HCT116 (cell line): ENCODE measurements at regions not wholly inside any gene's neighbourhood (a gene's known extent, or its start where the extent isn't known, plus 50 kb on each side); places are given as distances from the start of the nearest gene placed in this dataset.

ENCODE experiments used
- ATAC-seq: fragments of 200-7000 bp; cut with Tn5 transposase; 2 replicates; pipeline ENCODE4 v1.9.1; 2020; ENCODE audit warnings: mild to moderate bottlenecking, moderate library complexity
- BruUV-seq: library from RNA; stranded (reverse); fragments of 400-500 nt; replicated peaks from 2 replicates; lab custom pipeline; 2021; lab: Mats Ljungman, UMichigan
- CTCF ChIA-PET: fragments of 300-600 bp; sonication (Branson Sonifier 250); formaldehyde crosslinking; loops from one replicate; lab custom pipeline; 2021; ENCODE audit warnings: antibody characterized with exemption; lab: Charles Lee
- POLR2A ChIA-PET: fragments of 300-600, 350-600 bp; sonication (Branson Sonifier 250); formaldehyde crosslinking; loops from one replicate; lab custom pipeline; 2021; ENCODE audit warnings: antibody characterized with exemption; lab: Charles Lee
- RAD21 ChIA-PET, 2 experiments: fragments of 300-600 bp; sonication (Branson Sonifier 250); formaldehyde crosslinking; loops; one replicate each; lab custom pipeline; 2023; ENCODE audit warnings: low total read pairs in 2 of 2; ENCODE audit not compliant: uncharacterized antibody in 2 of 2, unreplicated experiment in 2 of 2, low non-redundant PET in 1 of 2; lab: Charles Lee
- DNase-seq: peaks from one replicate; pipeline ENCODE4 v3.0.0-alpha.2; 2010; ENCODE audit warnings: low read depth, low spot score
- H2AFZ ChIP-seq: fragments of 200-600 bp; shearing (Covaris generic), sonication (generic); 2 replicates; pipeline ENCODE4 v1.6.1; 2017; ENCODE audit warnings: low read depth, mixed run types, mixed read lengths, antibody characterized with exemption, low read length; ENCODE audit not compliant: poor library complexity, severe bottlenecking
- H3K27ac ChIP-seq: 2 replicates; pipeline ENCODE4 v1.5.1; 2012; ENCODE audit warnings: low read depth, low read length
- H3K27me3 ChIP-seq: fragments of 200-600 bp; sonication (generic); 2 replicates; pipeline ENCODE4 v1.6.1; 2016; ENCODE audit warnings: mixed run types, low read length, mixed read lengths; ENCODE audit not compliant: insufficient read depth
- H3K36me3 ChIP-seq, 2 experiments: fragments of 200-500 bp in 1 of 2; fragments of 200-600 bp in 1 of 2; sonication (Bioruptor generic) in 1 of 2; sonication (generic) in 1 of 2; 2 replicates each; pipeline versions ENCODE4 v1.5.1 to v1.6.1; 2014 to 2016; ENCODE audit warnings: low read length in 2 of 2, inconsistent platforms in 1 of 2, mixed read lengths in 1 of 2, mixed run types in 1 of 2; ENCODE audit not compliant: insufficient read depth in 2 of 2, control insufficient read depth in 1 of 2
- H3K4me1 ChIP-seq, 2 experiments: fragments of 200-600 bp in 1 of 2; sonication (generic) in 1 of 2; 2 replicates each; pipeline versions ENCODE4 v1.5.1 to v1.6.1; 2012 to 2017; ENCODE audit warnings: low read length in 2 of 2, inconsistent platforms in 1 of 2, mild to moderate bottlenecking in 1 of 2, mixed read lengths in 1 of 2, mixed run types in 1 of 2, moderate library complexity in 1 of 2; ENCODE audit not compliant: insufficient read depth in 2 of 2, control insufficient read depth in 1 of 2
- H3K4me2 ChIP-seq: fragments of 200-600 bp; sonication (generic); 2 replicates; pipeline ENCODE4 v1.6.1; 2017; ENCODE audit warnings: mixed run types, low read length, mixed read lengths
- H3K4me3 ChIP-seq, 2 experiments: fragments of 200-600 bp in 1 of 2; sonication (generic) in 1 of 2; replicated peaks in 1 of 2; 2 replicates each; pipeline ENCODE4 v1.5.1; 2011 to 2016; ENCODE audit warnings: low read length in 2 of 2, control low read depth in 1 of 2, low read depth in 1 of 2, mild to moderate bottlenecking in 1 of 2, mixed read lengths in 1 of 2, mixed run types in 1 of 2
- H3K79me2 ChIP-seq: fragments of 200-600 bp; sonication (generic); 2 replicates; pipeline ENCODE4 v1.6.1; 2017; ENCODE audit warnings: mild to moderate bottlenecking, mixed run types, low read length, moderate library complexity, mixed read lengths; ENCODE audit not compliant: insufficient read depth
- H3K9ac ChIP-seq: fragments of 200-600 bp; sonication (generic); 2 replicates; pipeline ENCODE4 v1.6.1; 2016; ENCODE audit warnings: low read length, mixed read lengths
- H3K9me2 ChIP-seq: fragments of 200-600 bp; sonication (generic), shearing (Covaris generic); 2 replicates; pipeline ENCODE4 v1.6.1; 2017; ENCODE audit warnings: mixed run types, mild to moderate bottlenecking, moderate library complexity; ENCODE audit not compliant: insufficient read depth
- H3K9me3 ChIP-seq, 2 experiments: fragments of 200-500 bp in 1 of 2; fragments of 200-600 bp in 1 of 2; sonication (Bioruptor generic) in 1 of 2; sonication (generic) in 1 of 2; 2 replicates each; pipeline ENCODE4 v1.6.1; 2014 to 2017; ENCODE audit warnings: low read length in 2 of 2, mixed read lengths in 2 of 2, inconsistent platforms in 1 of 2, low read depth in 1 of 2, mild to moderate bottlenecking in 1 of 2, mixed run types in 1 of 2, moderate library complexity in 1 of 2; ENCODE audit not compliant: control insufficient read depth in 1 of 2, insufficient read depth in 1 of 2
- H4K20me1 ChIP-seq: fragments of 200-600 bp; sonication (generic), shearing (Covaris generic); 2 replicates; pipeline ENCODE4 v1.6.1; 2017; ENCODE audit warnings: mixed run types, mild to moderate bottlenecking, moderate library complexity; ENCODE audit not compliant: insufficient read depth
- CEBPB ChIP-seq: IDR thresholded peaks from 2 replicates; pipeline ENCODE4 v1.6.1; 2012; ENCODE audit warnings: low read depth
- EGR1 ChIP-seq: IDR thresholded peaks from 2 replicates; pipeline ENCODE4 v1.6.1; 2012; ENCODE audit warnings: low read depth
- ELF1 ChIP-seq: IDR thresholded peaks from 2 replicates; pipeline ENCODE4 v1.6.1; 2012; ENCODE audit warnings: low read depth, borderline replicate concordance
- EZH2 ChIP-seq: fragments of 200-600 bp; sonication (generic); IDR thresholded peaks from 2 replicates; pipeline ENCODE4 v1.6.1; 2017; ENCODE audit warnings: antibody characterized with exemption, mixed run types
- FOSL1 ChIP-seq: IDR thresholded peaks from 2 replicates; pipeline ENCODE4 v1.6.1; 2012; ENCODE audit warnings: low read depth
- REST ChIP-seq: IDR thresholded peaks from 2 replicates; pipeline ENCODE4 v1.6.1; 2012; ENCODE audit warnings: low read depth
- SIN3A ChIP-seq: IDR thresholded peaks from 2 replicates; pipeline ENCODE4 v1.6.1; 2012; ENCODE audit warnings: low read depth
- YY1 ChIP-seq: IDR thresholded peaks from 2 replicates; pipeline ENCODE4 v1.6.1; 2011; ENCODE audit warnings: low read length, low read depth, moderate library complexity, mild to moderate bottlenecking; ENCODE audit not compliant: insufficient replicate concordance; ENCODE audit errors: extremely low read depth
- intact Hi-C: fragments of 100-400 bp; cut with micrococcal nuclease; formaldehyde crosslinking; loops from 2 replicates; pipeline ENCODE4 v1.10.0; 2022

GRCh38 chrX:916230-916599 lies 285.6 kb downstream of the SHOX start:
- H2AFZ ChIP-seq = no peak overlapping the region
- no peaks in the 10 kb centered on the region for H3K79me2 ChIP-seq
- intact Hi-C loops = no loop called here
- no peaks in the 10 kb centered on the region; the same call in 1 of the 2 replicates for H3K27me3 ChIP-seq
- no peaks in the 10 kb centered on the region for H3K4me1 ChIP-seq
- no peak for ATAC-seq
- H4K20me1 ChIP-seq = no peaks in the 10 kb centered on the region
- H3K27ac ChIP-seq = no peak overlapping the region
- POLR2A ChIA-PET = no interaction called here
- no peak overlapping the region for H3K4me2 ChIP-seq
- no peak overlapping the region for H3K4me3 ChIP-seq
- BruUV-seq = no TSS peak
- no peaks in the 10 kb centered on the region for H3K9me3 ChIP-seq
- no peaks in the 10 kb centered on the region for H3K36me3 ChIP-seq
- no peak overlapping the region for H3K9ac ChIP-seq
- H3K9me2 ChIP-seq = no peaks in the 10 kb centered on the region
- DNase-seq = no peak
- CTCF ChIA-PET = no interaction called here
- TF ChIP-seq CEBPB = no peak
- no peak for TF ChIP-seq SIN3A
- TF ChIP-seq FOSL1 = no peak
- no peak for TF ChIP-seq YY1
- no peak for TF ChIP-seq EGR1
- TF ChIP-seq ELF1 = no peak
- no peak for TF ChIP-seq REST
- no peak for TF ChIP-seq EZH2
- RAD21 ChIA-PET = no interaction called here
